Endothelial cell of hepatic sinusoid (primary cell): ENCODE measurements at regions not wholly inside any gene's neighbourhood (a gene's known extent, or its start where the extent isn't known, plus 50 kb on each side); places are given as distances from the start of the nearest gene placed in this dataset.

Experiments
- in situ Hi-C: cut with HindIII; loops from 2 replicates; pipeline ENCODE4 v1.10.0; 2017; ENCODE audit warnings: low sequenced_read_pairs

- in situ Hi-C loops = no loop called here
Observed at GRCh38 chr1:2914702-2915101, 106.6 kb upstream of the ACTRT2 start.

GRCh38 chr1:2916153-2916552 is 105.1 kb upstream of the ACTRT2 start:
- in situ Hi-C loops = no loop called here

- in situ Hi-C loops = no loop called here
Observed at GRCh38 chr1:2916706-2917105, 104.6 kb upstream of the ACTRT2 start.

DNA sequence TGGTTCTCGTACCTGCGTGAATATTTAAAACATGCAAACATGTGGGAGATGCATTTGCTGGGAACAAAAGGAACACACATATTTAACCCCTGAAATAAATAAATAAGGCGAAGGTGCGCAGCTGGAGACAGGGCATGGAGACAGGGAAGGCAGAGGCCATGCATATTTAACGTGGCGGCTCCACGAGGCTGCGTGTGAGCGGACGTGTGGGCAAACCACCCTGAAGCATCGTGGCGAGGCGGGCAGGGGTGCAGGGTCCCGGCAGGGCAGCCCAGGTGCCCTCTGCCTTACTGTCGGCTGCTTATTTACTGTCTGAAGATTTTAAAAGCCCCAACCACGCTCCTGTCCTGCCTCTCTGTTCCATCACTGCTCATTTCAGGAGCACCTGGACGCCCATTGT is 104.0 kb upstream of the ACTRT2 start:
- in situ Hi-C loops = no loop called here

DNA sequence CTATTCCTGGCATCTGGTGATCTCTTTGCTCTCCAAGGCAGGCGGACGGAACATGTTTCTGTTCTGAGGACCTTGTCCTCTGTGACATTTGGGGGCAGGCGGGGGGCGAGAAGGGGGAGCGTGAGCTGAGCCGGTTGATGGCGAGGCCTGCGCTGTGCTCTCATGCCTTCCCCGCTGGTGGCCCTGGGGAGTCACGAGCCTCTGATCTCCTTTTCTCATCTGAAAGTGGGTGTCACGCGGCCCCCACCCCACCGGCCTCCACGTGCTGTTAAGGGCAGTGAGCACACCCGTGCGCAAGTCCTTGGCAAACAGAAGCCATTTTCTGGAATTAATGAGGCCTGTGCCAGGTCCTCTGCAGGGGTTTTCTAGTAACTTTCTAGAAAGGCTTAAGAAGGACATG is 102.8 kb upstream of the ACTRT2 start:
- in situ Hi-C loops = no loop called here

GRCh38 chr1:2919841-2920240 is 101.4 kb upstream of the ACTRT2 start:
- in situ Hi-C loops = no loop called here

GRCh38 chr1:2920421-2921015 is 100.7 kb upstream of the ACTRT2 start:
- in situ Hi-C loops = no loop called here

DNA sequence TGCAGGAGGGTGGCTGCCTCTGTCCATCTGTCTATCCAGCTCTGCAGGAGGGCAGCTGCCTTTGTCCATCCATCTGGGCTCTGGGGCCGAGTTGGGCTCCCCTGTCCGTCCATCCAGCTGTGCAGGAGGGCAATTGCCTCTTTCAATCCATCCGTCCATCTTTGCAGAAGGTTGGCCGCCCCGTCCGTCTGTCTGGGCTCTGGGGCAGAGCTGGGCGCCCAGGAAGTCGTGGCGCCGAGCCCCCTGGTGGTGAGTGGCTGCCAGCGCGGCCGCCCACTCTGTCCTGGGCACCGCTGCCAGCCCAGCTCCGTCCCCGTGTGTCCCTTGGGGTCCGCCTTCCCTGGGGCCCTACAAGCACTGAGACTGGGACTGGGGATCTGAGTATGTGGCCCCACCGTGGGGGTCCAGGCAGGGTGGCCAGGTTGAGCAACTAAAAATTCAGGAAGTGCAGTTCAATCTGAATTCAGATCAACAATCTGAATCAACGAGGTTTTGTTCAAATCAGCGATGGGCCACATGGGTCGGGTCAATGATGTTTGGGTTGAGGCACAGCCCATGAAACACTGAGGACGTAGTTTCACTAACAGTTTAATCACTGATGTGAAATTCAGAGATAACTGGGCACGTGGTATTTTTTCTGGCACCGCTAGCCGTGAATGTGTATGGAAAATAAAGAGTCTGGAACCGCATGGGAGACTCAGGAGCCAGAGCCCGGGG is 99.1 kb upstream of the ACTRT2 start:
- in situ Hi-C loops = no loop called here

DNA sequence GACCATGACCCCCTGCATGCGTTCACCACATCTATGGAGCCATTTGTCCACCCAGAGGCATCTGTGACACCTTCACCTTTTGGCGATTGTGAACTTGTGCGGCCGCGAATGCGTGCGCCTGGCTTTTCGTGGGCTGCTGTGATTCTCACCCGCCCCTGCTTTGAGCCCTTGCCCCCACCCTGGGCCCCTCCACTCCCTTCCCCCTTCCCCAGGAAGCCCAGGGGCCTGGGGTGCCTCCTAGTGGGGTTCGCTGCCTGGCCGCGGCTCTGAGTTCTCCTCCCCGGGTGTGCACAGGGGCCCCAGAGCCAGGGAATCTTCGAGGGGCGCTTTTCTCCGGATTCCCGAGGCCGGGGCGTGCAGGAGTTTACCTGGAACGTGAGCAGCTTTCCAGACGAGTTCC is 97.9 kb upstream of the ACTRT2 start:
- in situ Hi-C loops = no loop called here

DNA sequence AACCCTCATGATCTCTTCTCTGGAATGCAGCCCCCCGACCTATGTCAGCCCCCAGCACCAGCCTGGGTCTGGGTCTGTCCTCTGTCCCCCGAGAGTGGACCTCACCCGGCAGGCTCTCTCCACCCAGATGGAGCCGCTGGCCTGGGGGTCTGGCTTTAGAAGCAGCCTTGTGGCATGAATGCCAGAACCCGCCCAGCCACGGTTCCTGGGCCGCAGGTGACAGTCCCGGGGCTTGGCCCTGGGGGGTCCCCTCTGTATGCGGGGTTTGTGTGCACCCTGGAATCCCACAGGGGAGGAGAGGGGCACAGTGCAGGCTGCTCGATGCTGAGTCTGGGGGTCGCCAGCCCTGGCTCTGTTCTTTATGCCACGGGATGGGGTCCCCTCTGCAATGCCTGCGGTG is 96.0 kb upstream of the ACTRT2 start:
- in situ Hi-C loops = loop anchor here (5.0 kb wide), 1 partner anchor 38 kb away; no protein-coding TSS in a partner anchor

GRCh38 chr1:2925918-2926317 is 95.3 kb upstream of the ACTRT2 start:
- in situ Hi-C loops = loop anchor here (5.0 kb wide), 1 partner anchor 39 kb away; no protein-coding TSS in a partner anchor

GRCh38 chr1:2926447-2927055 is 94.7 kb upstream of the ACTRT2 start:
- in situ Hi-C loops = loop anchor here (5.0 kb wide), 1 partner anchor 39 kb away; no protein-coding TSS in a partner anchor

DNA sequence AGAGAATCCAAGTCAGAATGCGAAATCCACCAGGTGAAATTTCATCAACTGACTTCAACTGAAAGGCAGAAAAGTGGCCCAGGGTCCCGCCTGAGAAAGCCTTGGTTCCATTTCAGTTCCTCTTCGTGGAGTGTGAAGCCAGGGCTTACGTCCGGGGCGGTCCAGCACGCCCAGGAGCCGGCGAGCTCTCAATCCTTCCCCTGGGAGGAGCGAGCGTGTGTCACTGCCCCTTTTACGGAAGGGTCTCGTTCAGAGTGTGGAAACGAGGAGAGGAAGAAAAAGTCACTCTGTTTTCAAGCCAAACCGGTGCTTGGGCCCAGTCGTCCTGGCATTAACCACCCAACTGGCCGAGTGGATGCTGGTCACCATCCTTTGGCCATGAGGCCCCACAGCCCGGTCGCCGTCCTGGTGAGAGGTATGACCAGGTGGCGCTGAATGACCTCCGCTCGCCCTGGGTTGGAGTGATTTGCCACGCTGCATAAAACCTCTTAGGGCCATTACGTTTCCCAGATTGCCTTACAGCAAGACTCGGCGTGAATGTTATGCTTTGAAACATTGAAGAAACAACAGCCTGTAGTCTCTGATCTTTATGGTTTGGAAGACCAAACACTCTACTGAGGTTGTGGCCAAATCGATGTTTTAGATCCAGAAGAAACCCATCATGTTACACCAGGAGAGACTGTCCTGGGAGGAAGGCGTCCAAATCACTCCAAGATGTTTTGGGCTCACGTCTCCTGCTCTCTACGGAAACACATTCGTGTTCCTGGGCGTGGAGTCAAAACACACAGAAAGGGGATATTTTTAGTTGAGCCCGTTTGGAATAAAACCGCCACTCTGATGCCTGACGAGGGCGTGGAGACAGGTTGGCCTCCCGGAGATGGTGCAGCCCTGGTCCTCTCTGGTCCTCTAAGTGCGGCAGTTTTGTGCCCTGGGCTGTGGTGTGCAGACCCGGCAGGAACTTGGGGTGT is 93.6 kb upstream of the ACTRT2 start:
- in situ Hi-C loops = loop anchor here (5.0 kb wide), 1 partner anchor 40 kb away; no protein-coding TSS in a partner anchor

DNA sequence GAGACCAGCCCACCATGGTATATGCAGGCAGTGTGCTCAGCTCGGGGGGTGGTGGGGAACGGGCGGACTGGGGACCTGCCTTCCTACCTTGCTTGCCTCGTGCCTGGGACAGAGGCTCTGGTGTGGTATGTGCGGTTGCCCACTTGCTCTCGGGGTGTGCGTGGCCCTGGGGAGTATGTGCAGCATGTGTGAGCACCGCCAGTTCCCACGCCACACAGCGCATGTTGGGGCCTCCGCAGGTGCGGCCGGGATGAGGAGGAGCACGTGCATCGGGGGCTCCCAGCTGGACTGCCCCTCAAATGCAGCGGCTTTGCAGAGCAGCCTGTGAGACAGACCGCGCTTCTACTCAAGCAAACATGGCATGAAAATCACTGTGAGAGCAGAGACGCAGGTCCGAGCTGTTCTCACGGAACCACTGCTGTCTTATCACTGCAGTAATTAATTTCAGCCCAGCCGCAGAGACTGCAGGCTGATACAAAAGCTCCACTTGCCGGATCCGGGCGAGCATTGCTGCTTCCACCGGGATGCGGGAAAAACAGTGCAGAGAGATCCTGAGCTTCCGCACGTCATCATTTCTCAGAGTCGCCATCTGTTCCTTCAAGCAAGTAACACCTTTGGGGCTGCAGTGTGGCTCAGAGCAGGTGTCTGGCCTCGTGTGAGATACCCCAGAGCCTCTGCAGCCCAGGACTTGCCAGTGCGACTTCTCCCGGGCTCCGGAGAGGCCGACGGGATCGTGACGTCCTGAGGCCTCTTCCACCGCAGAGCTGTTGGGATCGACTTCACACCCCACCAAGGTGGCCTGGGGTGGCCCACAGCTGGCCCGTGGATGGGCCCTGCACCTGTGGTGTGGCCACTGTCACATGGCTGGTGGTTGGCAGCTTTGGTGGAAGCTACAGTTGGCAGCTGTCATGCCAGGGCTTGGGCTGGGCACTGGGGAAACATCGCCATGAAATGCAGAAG is 92.6 kb upstream of the ACTRT2 start:
- in situ Hi-C loops = loop anchor here (5.0 kb wide), 1 partner anchor 41 kb away; no protein-coding TSS in a partner anchor

DNA sequence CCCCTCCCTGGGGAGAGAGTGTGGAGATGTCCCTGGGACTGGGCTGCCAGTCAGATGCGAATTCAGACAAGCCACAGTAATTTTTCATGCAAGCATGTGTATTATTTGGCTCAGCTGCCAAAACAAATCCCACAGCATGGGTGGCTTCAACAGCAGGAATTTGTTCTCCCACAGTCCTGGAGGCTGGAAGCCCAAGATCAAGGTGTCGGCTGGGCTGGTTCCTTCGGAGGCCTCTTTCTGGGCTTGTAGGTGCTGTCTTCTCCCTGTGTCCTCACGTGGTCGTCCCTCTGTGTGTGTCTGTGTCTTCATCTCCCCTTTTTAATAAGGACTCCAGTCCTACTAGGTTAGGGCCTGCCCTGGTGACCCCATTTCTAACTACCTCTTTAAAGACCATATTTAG is 91.9 kb upstream of the ACTRT2 start:
- in situ Hi-C loops = loop anchor here (5.0 kb wide), 1 partner anchor 42 kb away; no protein-coding TSS in a partner anchor

DNA sequence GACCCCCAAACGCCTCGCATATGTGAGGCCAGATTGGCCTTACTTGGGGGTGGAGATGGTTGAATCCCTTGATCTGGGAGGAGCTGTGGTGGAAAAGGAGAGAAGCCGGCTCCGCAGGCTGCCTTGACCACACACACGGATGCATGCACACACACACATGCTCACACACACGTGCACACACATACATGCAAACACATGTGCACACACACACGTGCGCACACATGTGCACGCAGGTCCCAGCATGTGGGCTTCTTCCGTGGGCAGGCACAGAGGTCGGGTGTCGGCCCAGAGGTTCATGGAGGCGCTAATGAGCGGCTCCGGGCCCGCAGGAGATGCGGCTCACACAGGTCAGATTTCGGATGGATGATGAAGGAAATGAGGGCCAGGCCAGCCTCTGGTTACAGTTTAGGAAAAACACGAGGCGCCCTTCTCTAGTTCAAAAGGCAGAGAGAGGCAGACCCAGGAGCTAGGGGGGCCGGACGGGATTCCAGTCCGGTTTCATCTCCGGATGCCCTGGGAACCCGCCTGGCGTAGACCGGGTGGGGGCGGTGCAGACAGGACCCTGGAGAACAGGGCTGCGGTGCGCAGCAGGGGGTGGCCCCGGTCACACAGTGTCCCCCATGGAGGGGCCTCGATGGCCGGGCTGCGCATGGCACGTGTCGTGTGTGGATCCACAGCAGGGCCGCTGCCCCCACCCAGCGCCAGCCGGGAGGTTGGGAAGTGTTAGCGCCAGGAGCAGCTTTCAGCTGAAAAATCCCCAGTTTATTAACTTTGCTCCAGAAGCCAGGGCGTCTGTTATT is 91.1 kb upstream of the ACTRT2 start:
- in situ Hi-C loops = no loop called here

DNA sequence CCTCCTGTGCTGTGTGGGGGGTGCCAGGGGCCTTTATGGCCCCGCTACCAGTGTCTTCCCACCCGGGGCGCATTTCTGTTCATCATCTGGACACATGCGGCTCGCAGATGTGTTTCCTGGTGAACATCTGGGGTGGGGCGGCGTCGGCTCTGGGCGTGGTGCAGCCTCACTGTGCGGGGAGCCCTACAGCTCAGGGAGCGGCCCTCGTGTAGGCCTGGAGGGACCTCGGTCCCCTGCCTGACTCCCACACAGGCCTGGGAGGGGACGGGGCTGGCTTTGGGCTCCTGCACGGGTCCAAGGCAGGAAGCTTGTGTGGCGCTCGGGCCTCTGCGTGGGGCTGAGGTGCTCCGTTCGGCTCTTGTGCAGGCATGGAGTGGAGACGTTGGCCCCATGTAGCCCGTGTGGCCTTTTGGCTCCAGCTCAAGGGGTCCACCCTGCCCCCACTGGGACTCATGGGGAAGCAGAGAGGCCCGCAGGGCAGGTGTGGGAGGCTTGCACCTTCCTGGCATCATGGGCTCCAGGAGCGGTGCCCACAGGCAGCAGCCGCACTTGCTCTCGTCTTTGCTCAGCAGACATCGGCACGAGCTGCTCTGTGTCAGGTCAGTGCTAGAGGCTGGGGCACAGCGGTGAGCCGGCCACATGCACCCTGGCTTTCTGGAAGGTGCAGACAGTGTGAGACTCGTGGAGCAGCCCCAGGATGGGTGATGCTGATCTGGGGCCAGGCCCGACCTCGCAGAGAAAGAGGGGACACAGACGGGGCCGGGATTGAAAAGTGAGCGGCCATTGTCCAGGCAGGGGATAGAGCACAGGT is 90.1 kb upstream of the ACTRT2 start:
- in situ Hi-C loops = no loop called here
